ENCODE measurements at regions not wholly inside any gene's neighbourhood (a gene's known extent, or its start where the extent isn't known, plus 50 kb on each side); places are given as distances from the start of the nearest gene placed in this dataset.
"Not testable (repeated sequence)": the region's sequence is repeated elsewhere in the genome, so short reads cannot be mapped to it uniquely, and the experiment has no call there.

- Histone ChIP-seq H3K36me3 (no peaks in the 10 kb centered on the region), H3K4me3 (no peak overlapping the region), H3K4me1 (no peaks in the 10 kb centered on the region), H3K27ac (no peak overlapping the region), H3K27me3 (no peaks in the 10 kb centered on the region), H3K9me3 (no peaks in the 10 kb centered on the region)
- DNase-seq: no peak
- no peak for TF ChIP-seq POLR2A (IDR thresholded peaks at IDR 0.05)
- TF ChIP-seq, protein P1, sequence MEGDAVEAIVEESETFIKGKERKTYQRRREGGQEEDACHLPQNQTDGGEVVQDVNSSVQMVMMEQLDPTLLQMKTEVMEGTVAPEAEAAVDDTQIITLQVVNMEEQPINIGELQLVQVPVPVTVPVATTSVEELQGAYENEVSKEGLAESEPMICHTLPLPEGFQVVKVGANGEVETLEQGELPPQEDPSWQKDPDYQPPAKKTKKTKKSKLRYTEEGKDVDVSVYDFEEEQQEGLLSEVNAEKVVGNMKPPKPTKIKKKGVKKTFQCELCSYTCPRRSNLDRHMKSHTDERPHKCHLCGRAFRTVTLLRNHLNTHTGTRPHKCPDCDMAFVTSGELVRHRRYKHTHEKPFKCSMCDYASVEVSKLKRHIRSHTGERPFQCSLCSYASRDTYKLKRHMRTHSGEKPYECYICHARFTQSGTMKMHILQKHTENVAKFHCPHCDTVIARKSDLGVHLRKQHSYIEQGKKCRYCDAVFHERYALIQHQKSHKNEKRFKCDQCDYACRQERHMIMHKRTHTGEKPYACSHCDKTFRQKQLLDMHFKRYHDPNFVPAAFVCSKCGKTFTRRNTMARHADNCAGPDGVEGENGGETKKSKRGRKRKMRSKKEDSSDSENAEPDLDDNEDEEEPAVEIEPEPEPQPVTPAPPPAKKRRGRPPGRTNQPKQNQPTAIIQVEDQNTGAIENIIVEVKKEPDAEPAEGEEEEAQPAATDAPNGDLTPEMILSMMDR (IDR thresholded peaks at IDR 0.05): no peak
Measured at GRCh38 chrX:17968367-17968766, 107.3 kb upstream of the RAI2 start.

DNA sequence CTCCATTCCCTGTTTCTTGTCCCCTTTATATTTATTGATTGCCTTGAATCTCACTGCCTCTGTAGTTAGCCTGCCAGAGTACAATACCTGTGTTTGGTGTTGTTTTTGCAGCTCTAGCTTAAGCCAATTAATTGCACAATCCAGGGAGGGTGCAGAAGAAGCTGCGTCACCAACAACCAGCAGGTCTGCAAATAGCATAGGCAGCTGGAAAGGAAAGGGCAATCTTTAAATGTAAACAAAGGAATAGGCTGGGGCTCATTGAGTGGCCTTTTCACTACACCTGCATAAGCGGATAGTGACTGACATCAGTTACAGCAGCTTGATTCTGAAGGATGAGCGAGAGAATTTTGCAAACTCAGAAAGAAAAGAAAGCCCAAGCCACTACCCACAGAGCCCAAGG lies 106.8 kb upstream of the RAI2 start:
- H3K4me3 ChIP-seq: no peak overlapping the region
- H3K9me3 ChIP-seq: no peaks in the 10 kb centered on the region
- H3K4me1 ChIP-seq: no peaks in the 10 kb centered on the region
- DNase-seq: no peak
- no peak overlapping the region for H3K27ac ChIP-seq
- H3K36me3 ChIP-seq: no peaks in the 10 kb centered on the region
- H3K27me3 ChIP-seq: no peaks in the 10 kb centered on the region
- no peak for TF ChIP-seq POLR2A (IDR thresholded peaks at IDR 0.05)
- TF ChIP-seq, protein P1 (IDR thresholded peaks at IDR 0.05): no peak

GRCh38 chrX:17964871-17965270 lies 103.8 kb upstream of the RAI2 start:
- Histone ChIP-seq H3K27ac (no peak overlapping the region), H3K9me3 (no peaks in the 10 kb centered on the region), H3K4me3 (no peak overlapping the region), H3K4me1 (no peaks in the 10 kb centered on the region), H3K36me3 (no peaks in the 10 kb centered on the region), H3K27me3 (no peaks in the 10 kb centered on the region)
- DNase-seq: no peak
- TF ChIP-seq POLR2A (IDR thresholded peaks at IDR 0.05): no peak
- TF ChIP-seq, protein P1 (IDR thresholded peaks at IDR 0.05): no peak

DNA sequence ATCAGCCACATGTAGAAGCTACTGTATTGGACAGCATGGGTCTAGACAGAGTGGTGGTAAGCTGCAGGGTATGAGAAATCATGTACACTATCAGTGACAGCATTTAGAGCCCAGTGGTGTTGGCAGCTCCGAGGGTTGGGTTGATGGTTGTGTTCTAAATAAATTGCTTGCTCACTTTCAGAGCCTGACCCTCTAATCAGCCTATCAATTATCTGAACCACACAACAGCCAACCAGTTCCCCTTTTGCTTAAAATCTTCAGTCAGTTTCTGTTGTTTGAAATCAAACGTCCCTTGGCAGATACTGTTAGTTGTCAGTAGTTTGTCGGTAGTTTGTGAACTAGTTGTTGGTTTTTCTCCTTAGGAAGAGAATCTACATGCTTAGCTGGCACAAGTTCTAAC lies 99.8 kb upstream of the RAI2 start:
- Histone ChIP-seq H3K27me3 (no peaks in the 10 kb centered on the region), H3K4me3 (no peak overlapping the region), H3K27ac (no peak overlapping the region), H3K4me1 (no peaks in the 10 kb centered on the region), H3K36me3 (no peaks in the 10 kb centered on the region), H3K9me3 (no peaks in the 10 kb centered on the region)
- TF ChIP-seq POLR2A (IDR thresholded peaks at IDR 0.05): no peak
- TF ChIP-seq, protein P1 (IDR thresholded peaks at IDR 0.05): no peak
- DNase-seq: no peak

DNA sequence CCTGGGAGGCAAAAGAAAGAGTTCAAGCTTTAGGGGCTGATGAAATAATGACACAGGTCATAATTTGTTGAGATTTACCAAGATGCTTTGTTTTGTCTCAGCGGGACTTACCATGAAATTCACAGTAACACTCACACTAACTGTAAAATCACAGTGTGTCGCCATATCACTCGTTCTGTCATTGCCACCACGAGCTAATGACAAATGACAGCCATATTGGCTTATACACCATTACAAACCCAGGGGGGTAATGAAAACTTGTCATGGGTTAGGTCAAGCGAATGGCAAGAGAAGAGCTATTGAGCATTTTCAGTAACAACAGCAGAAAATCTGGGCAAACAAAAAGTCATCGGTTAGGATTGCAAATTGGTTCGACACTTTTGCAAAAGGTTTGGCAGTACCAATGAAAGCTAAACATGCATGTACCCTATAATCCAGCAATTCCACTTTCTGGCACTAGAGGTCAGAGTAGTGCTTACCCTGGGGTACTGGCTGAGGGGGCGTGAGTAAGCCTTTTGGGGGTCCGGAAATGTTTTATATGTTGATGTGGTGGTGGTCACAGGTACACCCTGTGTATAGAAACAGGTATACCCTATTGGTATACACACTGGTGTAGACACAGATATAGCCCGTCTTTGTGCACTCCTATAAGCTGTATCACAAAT lies 83.9 kb upstream of the RAI2 start:
- no peak for DNase-seq
- no peak for TF ChIP-seq POLR2A (IDR thresholded peaks at IDR 0.05)
- TF ChIP-seq, protein P1 (IDR thresholded peaks at IDR 0.05): peak in 4 of 6 experiments; percentile 24 to 31 (median 28)

GRCh38 chrX:17941171-17941570 lies 80.1 kb upstream of the RAI2 start:
- not testable (repeated sequence) for H3K27me3 ChIP-seq, H3K9me3 ChIP-seq, H3K27ac ChIP-seq, DNase-seq, H3K4me1 ChIP-seq, H3K36me3 ChIP-seq, H3K4me3 ChIP-seq

More for the DNA sequence above, 83.9 kb upstream of the RAI2 start:
- Histone ChIP-seq H3K4me3 (no peak overlapping the region), H3K27me3 (no peaks in the 10 kb centered on the region), H3K4me1 (no peaks in the 10 kb centered on the region), H3K36me3 (no peaks in the 10 kb centered on the region), H3K27ac (no peak overlapping the region), H3K9me3 (no peaks in the 10 kb centered on the region)
